ENCODE measurements at regions not wholly inside any gene's neighbourhood (a gene's known extent, or its start where the extent isn't known, plus 50 kb on each side); places are given as distances from the start of the nearest gene placed in this dataset.

DNA sequence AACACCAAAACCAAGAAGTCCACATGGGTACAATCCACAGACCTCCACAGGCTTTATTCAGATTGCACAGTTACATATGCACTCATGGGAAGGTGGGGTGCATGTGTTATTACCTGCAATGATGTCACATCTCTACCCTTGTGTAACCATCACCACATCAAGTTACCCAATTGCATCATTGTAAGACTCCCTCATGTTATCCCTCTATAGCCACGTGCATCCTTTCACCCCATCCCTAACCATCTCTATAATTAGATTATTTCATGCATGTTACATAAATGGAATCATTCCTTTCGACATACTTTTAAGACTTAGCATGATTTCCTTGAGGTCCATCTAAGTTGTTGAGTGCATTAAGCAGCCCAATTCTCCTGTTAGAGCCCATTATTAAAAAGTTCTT lies 408.2 kb upstream of the C16orf82 start:
- TF ChIP-seq, protein P1, sequence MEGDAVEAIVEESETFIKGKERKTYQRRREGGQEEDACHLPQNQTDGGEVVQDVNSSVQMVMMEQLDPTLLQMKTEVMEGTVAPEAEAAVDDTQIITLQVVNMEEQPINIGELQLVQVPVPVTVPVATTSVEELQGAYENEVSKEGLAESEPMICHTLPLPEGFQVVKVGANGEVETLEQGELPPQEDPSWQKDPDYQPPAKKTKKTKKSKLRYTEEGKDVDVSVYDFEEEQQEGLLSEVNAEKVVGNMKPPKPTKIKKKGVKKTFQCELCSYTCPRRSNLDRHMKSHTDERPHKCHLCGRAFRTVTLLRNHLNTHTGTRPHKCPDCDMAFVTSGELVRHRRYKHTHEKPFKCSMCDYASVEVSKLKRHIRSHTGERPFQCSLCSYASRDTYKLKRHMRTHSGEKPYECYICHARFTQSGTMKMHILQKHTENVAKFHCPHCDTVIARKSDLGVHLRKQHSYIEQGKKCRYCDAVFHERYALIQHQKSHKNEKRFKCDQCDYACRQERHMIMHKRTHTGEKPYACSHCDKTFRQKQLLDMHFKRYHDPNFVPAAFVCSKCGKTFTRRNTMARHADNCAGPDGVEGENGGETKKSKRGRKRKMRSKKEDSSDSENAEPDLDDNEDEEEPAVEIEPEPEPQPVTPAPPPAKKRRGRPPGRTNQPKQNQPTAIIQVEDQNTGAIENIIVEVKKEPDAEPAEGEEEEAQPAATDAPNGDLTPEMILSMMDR (IDR thresholded peaks at IDR 0.05; ENCODE audit: low read depth, low read length), result no peak
- no peak for TF ChIP-seq EZH2phosphoT487 (IDR thresholded peaks at IDR 0.05; ENCODE audit: low read depth)

Data from OCI-LY3 (cell line).